SK-N-MC (cell line): ENCODE measurements at regions not wholly inside any gene's neighbourhood (a gene's known extent, or its start where the extent isn't known, plus 50 kb on each side); places are given as distances from the start of the nearest gene placed in this dataset.

ENCODE experiments used
- FOXP2 ChIP-seq: optimal IDR thresholded peaks from 2 replicates; pipeline ENCODE3; 2011; ENCODE audit warnings: mild to moderate bottlenecking, moderate library complexity; ENCODE audit not compliant: insufficient read depth; ENCODE audit errors: extremely low read length, control extremely low read depth
- POLR2AphosphoS5 ChIP-seq: IDR thresholded peaks from 2 replicates; pipeline ENCODE4 v1.6.1; 2012; ENCODE audit warnings: mild to moderate bottlenecking, low read depth, low read length, borderline replicate concordance

DNA sequence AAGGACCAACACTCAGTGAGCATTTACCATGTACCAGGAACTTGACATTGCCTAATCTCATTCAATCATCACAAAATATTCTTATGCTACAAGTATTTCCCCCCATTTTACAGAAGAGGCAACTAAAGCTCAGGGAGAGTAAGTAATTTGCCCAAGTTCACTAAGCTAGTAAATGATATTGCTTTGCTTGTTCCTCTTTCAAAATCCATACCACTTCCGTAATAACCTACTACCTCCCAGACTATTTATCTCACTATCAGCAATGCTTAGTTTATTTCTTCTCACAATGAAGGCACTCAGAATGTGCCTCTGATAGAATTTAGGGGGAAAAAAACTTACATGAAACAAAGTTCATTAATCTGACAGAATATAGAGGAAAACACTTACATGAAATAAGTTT is 1070.9 kb upstream of the FANCL start:
- TF ChIP-seq POLR2AphosphoS5 (no peak), FOXP2 (no peak)
